SH-SY5Y (cell line): ENCODE measurements at regions not wholly inside any gene's neighbourhood (a gene's known extent, or its start where the extent isn't known, plus 50 kb on each side); places are given as distances from the start of the nearest gene placed in this dataset.

Source experiments
- GATA2 ChIP-seq: IDR thresholded peaks from 2 replicates; pipeline ENCODE4 v1.6.1; 2011; ENCODE audit warnings: mild to moderate bottlenecking, low read depth, low read length
- GATA3 ChIP-seq: IDR thresholded peaks from 2 replicates; pipeline ENCODE4 v1.6.1; 2011; ENCODE audit warnings: low read depth, mild to moderate bottlenecking, low read length, moderate library complexity

DNA sequence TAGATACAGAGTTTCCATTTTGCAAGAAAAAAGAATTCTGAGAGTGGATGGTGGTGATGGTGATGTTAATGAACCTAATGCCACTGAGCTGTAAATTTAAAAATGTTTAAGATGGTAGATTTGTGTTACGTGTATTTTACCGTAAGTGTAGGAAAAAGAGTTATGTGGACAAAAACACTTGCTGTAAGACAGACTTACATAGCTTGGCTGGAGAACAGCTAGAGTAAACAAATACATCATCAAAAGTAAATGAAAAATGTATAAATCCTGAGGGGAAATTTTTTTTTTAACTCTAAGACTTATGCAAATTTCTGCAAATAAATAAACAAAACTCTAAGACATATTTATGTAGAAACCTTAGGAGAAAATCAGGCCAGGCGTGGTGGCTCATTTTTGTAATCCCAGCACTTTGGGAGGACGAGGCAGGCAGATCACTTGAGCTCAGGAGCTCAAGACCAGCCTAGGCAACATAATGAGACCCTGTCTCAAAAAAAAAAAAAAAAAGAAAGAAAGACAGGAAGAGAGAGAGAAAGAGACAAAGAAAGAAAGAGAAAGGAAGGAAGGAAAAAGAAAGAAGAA is 66.2 kb upstream of the CDK13 start:
- TF ChIP-seq GATA2 (no peak), GATA3 (no peak)
